Stimulated activated CD4-positive, alpha-beta T cell treated with anti-CD3 and anti-CD28 coated beads, TNF-alpha, amount 100 ng/mL, for 24 hours (primary cell): ENCODE measurements at regions not wholly inside any gene's neighbourhood (a gene's known extent, or its start where the extent isn't known, plus 50 kb on each side); places are given as distances from the start of the nearest gene placed in this dataset.
"Not testable (repeated sequence)": the region's sequence is repeated elsewhere in the genome, so short reads cannot be mapped to it uniquely, and the experiment has no call there.

Source experiments
- DNase-seq, 3 experiments: peaks; one replicate each; pipeline ENCODE4 v3.0.0-alpha.2; 2020; ENCODE audit warnings: low read depth in 3 of 3

DNA sequence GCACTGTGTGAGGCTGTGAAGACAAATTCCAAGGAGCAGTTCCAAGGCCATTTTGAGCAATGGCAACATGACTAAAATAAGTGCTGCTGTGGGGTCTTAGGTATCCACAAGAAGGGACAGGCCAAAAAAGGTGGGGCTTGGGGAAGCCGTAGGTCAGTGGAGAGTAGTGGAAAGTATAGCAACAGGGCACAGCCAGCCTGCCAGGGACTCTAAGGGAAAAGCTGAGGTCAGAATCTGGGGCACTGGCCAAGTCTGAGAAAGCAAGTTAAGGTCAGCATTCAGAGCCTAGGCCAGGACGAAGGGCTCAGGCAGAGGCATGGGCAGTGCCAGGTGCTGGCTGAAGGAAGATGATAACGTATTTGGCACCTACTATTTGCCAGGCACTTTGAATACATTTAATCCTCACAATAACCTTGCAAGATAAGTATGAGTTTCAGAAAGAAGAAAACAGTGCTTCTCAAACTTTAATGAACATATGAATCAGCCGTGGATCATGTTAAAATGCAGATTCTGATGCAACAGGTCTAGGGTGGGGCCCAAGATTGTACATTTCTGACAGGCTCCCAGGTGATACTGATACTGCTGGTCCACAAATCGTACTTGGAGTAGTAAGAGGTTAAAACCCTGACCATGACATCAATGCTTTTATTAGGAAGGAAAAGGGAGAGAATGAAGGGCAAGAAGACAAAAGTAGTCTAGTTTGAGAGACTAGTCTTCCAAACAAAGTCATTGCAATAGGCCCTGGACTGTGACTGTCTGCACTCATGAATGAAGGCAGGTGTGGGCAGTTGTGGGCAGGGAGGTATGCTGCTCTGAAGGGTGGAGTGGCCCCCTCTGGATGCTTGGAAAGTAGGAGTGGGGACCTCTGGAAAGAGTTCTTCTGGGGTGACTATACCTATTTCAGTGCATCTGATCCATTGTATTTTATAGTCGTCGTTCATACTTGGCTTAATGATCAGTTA, 106.3 kb upstream of the ANKRD28 start:
- no peak for DNase-seq

DNA sequence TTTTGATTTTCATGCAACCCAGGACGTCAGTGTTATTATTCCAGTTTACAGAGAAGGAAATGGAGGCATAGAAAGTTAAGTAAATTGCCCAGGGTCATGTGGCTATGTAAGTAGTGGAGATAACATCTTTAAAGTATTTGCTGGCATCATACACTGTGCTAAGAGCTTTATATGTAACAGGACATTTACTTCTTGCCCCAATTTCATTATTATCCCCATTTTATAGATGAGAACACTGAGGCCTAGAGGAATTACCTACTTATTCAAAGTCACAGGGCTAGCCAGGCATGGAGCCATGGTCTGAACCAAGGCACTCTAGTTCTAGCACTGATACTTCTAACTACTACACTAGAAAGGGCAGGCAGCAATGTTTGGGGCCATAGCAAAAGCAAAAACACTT, 107.3 kb upstream of the ANKRD28 start:
- no peak for DNase-seq

DNA sequence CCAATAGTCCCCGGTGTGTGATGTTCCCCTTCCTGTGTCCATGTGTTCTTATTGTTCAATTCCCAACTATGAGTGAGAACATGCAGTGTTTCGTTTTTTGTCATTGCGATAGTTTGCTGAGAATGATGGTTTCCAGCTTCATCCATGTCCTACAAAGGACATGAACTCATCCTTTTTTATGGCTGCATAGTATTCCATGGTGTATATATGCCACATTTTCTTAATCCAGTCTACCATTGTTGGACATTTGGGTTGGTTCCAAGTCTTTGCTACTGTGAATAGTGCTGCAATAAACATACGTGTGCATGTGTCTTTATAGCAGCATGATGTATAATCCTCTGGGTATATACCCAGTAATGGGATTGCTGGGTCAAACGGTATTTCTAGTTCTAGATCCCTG, 109.6 kb upstream of the ANKRD28 start:
- DNase-seq: not testable (repeated sequence)

DNA sequence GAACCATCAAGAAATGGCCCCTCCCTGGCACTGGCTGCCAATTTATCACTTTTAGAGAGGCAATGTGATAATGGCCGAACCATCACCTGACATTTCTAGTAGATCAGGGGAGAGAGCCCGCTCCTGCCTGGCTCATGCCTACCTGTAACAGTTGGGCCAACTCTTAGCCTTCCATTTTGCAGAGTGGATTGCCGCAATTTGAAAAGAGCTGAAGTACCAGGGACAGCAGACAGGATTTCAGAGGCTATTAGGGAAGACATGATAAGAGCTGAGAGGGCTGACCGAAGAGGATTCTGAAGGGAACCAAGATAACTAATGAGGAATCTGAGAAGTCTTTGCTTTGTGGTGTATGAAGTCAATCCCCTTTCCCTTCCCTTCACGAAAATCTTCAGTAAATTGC, 121.2 kb upstream of the ANKRD28 start:
- no peak for DNase-seq

DNA sequence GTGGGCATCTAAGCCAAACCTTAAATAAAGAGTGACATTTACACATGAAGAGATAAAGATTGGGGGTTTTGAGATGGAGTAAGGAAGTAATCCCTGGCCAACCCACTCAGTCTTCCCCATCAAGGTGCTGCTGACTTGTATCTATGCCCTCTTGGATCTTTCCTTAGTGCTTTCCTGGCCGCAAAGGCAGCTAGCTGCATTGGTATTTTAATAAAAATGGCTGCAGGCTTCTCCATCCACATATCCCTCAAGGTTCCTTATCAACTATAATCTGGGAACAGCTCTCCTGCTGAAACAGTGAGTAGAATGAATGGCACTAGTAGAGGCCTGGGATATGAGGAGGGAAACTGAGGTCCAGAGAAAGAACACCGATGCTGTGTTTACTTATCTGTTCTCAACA, 122.2 kb upstream of the ANKRD28 start:
- no peak for DNase-seq

DNA sequence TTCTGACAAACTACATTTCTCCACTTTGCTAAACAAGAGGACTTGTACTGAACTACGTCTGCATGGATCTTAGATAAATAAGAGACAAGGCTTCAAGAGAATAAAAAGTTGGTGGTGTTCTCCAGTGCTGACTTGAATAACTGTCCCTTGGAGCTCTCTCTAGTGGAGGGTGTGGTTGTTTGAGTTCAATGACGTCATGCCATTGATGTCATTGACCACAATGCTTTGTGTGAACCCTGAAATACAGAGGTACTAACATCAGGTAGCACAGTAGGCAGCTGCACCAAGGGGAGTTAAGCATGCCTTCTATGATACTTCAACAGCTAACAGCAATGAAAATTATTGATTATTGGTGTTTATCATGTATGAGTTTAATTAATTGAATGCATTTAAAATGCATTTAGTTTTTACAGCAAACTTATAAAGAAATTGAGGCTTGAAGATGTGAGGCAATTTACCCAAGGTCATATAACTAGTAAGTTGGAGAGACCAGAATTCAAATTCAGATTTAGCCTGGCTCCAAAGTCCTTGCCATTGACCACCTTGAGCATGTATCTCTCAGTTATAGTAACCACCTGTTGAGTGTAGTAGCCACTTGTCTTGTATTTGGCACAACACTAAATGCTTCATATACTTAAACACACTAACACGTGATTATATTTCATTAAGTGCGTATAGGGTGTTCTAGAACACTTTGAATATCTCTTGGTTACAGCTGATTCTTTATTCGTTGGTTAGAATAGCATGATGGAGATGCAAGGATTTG, 126.0 kb upstream of the ANKRD28 start:
- DNase-seq: no peak

DNA sequence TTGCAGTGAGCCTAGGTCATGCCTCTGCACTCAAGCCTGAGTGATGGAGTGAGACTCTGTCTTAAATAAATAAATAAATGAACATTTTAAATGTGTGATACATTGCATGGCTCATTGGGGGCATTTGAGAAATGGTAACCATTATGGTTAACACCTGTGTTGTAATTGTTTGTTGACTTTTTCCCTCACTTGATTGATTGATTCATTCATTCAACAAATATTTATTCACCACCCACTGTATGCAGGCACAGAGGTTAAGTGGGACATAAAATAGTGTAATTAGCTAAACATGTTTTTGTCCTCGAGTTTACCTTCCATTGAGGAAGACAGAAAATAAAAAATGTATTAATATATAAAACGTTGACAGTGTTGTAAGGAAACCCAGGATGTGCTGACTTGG, 127.1 kb upstream of the ANKRD28 start:
- DNase-seq: no peak

DNA sequence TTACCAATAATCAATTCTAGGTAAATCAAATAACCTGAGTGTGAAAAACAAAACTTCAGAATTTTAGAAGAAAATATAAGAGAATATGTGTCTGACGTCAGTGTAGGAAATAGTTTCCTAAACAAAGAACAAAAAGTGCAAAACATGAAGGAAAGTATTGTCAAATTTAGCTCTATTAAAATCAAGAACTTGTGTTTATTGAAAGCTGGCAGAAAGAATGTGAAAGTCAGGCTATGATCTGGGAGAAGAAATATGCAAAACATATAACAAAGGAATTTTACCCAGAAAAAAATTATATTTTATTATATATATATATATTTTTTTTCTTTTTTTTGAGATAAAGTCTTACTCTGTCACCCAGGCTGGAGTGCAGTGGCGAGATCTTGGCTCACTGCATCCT, 129.1 kb upstream of the ANKRD28 start:
- no peak for DNase-seq

DNA sequence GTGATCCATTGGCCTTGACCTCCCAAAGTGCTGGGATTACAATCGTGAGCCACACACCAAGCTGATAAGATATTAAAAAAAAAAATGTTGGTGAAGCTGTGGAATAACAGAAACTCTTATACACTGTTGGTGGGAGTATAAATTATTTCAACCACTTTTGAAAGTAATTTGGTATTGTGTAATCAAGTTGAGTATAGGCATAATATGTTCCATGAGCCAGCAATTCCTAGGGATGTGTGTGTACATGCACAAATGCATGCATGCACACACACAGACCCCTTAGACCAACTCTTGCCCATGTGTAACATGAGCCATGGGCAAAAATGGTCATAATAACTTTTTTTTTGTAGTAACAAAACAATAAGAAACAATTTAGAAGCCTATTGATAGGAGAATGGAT, 130.2 kb upstream of the ANKRD28 start:
- DNase-seq: no peak

DNA sequence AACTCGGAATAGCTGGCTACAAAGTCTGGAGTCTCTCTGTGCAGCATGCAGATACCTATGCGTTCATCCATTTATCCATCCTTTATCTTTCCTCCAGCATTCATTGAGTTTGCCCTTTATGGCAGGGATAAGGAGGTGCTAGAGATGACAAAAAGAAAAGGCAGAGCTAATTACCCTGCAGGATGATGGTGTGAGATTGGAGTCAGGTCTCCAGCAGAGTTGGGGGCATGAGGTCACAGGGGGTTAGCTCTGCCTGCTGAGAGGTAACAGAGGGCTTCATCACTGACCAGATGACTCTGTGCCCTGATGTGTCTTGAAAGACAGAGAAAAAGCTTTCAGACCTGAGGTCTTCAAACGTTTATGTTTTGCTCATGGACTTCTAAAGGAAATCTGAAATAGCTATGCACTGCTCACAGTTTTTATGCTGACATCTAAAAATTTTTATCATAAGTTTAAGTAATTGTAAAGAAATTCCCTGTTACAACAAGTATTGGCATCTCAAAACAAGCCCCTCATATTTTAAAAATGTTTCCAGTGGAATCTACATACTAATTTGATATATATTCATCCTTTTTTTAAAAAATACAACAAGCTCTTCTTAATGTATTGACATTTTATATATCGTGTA, 132.3 kb upstream of the ANKRD28 start:
- DNase-seq: no peak

DNA sequence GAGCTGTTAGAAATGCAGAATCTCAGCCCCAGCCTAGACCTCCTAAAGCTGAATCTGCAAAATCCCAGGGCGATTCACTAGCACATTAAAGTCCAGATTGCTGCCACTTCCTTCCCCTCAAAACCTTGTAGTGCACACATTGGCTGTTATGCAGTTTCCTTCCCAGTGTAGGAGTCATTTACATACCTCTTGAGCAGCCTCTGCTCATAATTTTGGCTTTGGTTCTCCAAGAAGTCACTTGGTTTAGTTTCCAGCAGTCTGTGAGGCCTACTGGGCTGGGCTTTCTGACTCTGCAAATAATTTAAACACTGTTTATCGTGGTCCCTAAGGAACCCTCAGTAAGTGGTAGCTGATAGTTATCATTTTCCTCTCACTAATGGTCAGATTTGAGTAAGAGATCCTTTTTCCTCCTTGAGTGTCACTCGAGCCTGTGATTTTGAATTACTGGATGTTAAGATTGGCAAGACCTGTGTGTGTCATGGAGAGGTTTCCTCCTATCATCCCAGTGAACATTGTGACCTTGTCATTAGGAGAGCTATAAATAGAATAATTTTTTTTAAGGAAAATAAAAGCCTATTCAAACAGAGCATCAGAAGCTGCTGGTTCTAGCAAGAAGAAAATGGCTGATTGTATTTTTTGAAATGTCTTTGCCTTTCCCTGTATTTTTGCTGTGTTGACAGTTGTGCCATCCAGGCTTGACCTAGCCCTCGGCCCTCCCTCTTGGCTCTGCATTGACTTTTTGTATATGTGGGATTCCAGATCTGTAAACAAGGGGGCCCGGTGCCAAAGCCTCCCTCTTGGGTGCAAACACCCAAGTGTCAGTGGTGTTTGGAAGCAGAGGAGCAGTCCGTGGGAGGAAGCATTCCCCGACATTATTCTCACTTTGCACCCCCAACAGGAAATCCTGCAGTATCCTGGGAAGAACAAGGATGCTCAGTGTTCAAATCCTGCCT, 134.8 kb upstream of the ANKRD28 start:
- no peak for DNase-seq

DNA sequence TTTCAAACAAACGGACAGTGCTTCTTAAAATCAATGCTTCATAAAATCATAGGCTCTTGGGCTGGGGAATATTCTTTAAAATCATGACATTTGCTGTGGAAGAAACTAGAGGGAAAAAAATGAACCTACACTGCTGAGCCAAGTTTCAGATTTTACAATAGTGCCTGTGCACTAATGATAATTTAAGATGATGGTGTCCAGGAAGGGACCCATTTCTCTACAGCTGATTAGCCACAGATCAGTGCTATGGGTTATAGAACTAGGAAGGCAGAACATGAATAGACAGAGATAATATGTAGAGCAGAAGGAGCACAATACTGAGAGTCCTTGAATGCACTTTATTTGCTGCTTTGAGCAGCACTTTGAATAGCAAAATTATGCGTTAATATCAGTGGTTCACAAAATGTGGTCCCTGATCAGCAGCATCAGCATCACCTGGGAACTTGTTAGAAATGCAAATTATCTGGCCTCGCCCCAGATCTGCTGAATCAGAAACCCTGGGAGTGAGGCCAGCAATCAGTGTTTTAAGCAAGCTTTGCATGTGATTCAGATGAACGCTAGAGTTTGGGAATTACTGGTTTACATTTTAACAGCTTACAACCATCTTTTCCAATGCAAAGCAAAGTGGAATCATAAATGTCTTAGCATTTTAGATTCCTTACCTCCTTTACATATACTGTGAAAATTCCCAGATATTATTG, 135.8 kb upstream of the ANKRD28 start:
- no peak for DNase-seq

DNA sequence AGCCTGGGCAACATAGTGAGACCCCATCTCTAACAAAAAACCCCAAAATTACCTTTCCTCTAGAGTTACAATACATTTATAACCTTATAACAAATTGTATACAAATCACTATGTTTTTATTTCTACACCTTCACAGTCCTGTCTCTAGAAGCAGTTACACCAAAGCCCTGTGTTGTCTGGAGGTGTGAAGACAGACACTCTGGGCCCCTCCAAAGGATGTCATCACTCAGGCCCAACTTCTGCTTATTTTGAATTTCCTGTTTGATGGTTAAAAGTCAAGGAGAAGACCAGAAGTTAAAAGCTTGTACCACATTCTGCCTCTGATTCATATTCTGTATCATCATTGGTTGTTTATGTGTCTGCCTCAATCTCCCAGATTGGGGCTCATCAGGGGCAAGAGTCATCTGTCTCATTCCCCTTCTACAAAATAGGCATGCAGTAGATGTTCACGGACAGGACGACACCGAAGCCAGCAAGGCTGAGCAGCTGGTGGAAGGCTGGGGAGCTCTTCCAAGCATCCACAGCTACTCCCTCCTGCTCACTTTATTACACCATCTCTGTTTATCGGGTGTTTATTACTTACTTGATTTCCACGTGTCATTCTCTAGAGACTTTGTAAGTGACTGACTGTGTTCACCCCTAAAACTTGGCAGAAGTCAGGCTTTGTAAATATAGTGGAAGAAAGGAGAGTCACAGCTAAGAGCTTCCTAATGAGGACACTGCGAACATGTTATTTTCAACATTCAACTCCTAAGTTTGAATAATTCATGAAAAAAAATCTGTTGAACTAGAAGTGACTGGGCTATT, 136.8 kb upstream of the ANKRD28 start:
- DNase-seq: no peak

DNA sequence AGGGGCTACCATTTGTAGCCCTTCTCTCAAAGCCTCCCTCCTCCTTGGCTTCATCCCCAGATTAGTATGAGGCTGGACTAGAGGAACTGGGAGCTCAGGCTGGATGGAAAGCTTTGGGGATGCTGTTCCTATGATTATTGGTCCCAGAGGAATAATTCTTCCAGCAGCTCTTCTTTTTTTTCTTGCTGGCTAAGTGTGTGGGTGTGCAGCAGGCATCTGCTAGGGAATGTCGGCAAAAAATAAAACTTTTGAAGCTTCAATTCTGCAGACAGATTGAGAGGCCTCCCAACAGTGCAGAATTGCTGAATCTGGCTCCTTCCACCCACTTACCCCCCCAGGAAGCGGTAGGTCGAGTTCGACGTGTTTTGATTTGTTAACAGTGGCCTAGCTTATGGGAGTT, 138.5 kb upstream of the ANKRD28 start:
- no peak for DNase-seq

DNA sequence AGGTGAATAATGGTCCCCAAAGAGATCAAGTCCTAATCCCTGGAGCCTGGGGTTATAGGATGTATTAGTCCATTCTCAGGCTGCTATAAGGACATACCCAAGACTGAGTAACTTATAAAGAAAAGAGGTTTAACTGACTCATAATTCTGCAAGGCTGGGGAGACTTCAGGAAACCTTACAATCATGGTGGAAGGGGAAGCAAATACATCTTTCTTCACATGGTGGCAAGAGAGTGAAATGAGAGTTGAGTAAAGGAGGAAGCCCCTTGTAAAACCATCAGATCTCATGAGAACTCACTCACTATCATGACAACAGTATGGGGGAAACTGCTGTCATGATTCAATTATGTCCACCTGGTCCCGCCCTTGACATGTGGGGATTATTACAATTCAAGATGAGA, 142.9 kb upstream of the ANKRD28 start:
- DNase-seq: no peak

DNA sequence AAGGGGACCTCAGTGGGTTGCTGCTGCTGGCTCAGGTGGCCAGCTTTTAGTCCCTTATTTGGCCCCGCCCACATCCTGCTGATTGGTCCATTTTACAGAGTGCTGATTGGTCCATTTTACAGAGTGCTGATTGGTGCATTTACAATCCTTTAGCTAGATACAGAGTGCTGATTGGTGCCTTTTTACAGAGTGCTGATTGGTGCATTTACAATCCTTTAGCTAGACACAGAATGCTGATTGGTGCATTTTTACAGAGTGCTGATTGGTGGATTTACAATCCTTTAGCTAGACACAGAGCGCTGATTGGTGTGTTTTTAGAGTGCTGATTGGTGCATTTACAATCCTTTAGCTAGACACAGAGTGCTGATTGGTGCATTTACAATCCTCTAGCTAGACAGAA, 143.7 kb upstream of the ANKRD28 start:
- not testable (repeated sequence) for DNase-seq

DNA sequence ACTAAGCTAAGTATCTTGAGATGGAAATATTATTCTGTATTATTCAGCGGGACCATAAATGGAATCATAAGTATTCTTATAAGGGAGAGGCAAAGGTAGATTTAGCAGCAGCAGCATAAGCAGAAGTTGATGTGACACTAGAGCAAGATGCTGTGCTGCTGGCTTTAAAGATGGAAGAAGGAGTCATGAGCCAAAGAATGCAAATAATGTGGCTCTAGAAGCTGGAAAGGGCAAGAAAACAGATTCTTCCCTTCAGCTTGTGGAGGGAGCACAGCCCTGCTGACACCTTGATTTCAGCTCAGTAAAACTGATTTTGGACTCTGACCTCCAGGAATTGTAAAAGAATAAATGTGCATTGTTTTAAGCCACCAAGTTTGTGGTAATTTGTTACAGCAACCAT, 144.2 kb upstream of the ANKRD28 start:
- no peak for DNase-seq

DNA sequence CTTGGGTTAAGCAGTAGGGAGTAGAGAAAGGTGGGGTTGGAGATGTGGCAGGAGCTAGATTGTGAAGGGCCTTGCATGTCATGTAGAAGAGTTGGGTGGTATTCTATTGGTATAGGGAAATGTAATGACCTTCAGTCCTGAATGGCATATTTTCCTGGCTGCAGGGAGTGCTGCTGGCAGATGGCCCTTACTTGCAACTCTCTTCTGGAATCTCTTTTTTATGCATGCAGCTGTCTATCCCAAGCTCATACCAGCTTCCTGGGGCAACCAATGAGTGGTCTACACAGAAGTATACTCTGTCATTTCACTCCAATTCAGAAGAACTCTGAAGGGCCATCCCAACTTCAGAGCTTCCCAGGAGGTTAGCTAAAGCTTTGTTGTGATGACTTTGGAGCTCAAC, 144.7 kb upstream of the ANKRD28 start:
- no peak for DNase-seq

DNA sequence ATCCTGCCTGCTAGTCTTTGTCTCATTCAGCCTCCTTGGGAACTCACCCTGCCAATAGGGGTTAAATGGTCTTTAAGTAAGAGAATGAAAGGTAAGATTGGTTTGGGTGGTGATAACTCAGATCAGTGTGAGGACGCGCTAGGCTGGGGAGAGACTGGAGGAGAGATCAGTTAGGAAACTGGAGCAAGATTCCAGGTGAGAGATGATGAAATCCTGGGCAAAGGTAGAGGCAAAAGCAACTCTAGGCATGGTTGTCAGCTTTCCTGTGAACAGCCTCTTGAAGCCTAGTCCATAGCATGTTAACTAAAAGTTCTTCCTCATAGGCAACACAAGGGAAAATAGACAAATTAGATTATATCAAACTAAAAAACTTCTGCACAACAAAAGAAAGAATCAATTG, 145.2 kb upstream of the ANKRD28 start:
- DNase-seq: no peak

DNA sequence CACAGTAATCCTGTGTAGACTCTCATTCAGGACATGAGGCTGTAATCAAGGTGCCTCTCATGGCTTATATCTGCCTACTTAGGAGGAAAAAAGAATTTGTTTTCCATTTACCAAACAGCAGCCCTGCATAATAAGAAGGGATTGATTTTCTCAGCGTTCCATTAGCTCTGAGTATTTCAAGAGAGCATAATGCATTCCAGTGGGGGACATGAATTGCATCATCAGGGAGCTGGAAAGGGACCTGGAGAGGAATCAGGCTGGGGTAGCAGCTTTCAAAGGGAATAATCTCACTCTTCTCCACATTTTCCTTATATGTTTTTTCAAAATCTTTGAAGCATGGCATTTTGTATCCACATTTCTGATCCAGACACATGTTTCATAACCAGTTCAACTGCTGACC, 150.6 kb upstream of the ANKRD28 start:
- no peak for DNase-seq
